A673 (cell line): ENCODE measurements at regions not wholly inside any gene's neighbourhood (a gene's known extent, or its start where the extent isn't known, plus 50 kb on each side); places are given as distances from the start of the nearest gene placed in this dataset.

Experiments used
- BruUV-seq: library from RNA; stranded (reverse); fragments of 400-500 nt; replicated peaks from 2 replicates; lab custom pipeline; 2021; lab: Mats Ljungman, UMichigan
- CTCF ChIA-PET: fragments of 300-600 bp; sonication (Branson Sonifier 250); formaldehyde crosslinking; loops from one replicate; lab custom pipeline; 2022; ENCODE audit warnings: antibody characterized with exemption; lab: Charles Lee
- POLR2A ChIA-PET: fragments of 300-600 bp; sonication (Branson Sonifier 250); formaldehyde crosslinking; loops from one replicate; lab custom pipeline; 2022; ENCODE audit warnings: antibody characterized with exemption; ENCODE audit not compliant: low non-redundant PET; lab: Charles Lee
- DNase-seq: peaks from one replicate; pipeline ENCODE4 v3.0.0-alpha.2; 2015; ENCODE audit warnings: low spot score
- H3K27ac ChIP-seq: fragments of 200-600 bp; sonication (generic); 2 replicates; pipeline ENCODE4 v1.5.1; 2016; ENCODE audit warnings: mixed run types, low read depth, mild to moderate bottlenecking, mixed read lengths, antibody characterized with exemption, low read length; ENCODE audit not compliant: poor library complexity, severe bottlenecking
- H3K27me3 ChIP-seq: fragments of 200-600 bp; sonication (generic); replicated peaks from 2 replicates; pipeline ENCODE4 v1.6.1; 2017; ENCODE audit warnings: mixed run types, low read depth, mild to moderate bottlenecking, mixed read lengths, antibody characterized with exemption, low read length; ENCODE audit not compliant: insufficient read depth, poor library complexity
- H3K36me3 ChIP-seq: fragments of 200-600 bp; sonication (generic); 2 replicates; pipeline ENCODE4 v1.6.1; 2016; ENCODE audit warnings: mixed run types, mild to moderate bottlenecking, mixed read lengths, antibody characterized with exemption, low read length; ENCODE audit not compliant: insufficient read depth, poor library complexity, severe bottlenecking
- H3K4me1 ChIP-seq: fragments of 200-600 bp; sonication (generic); 2 replicates; pipeline ENCODE4 v1.6.1; 2017; ENCODE audit warnings: mixed run types, mild to moderate bottlenecking, mixed read lengths, antibody characterized with exemption, low read length; ENCODE audit not compliant: insufficient read depth, poor library complexity, severe bottlenecking
- H3K4me3 ChIP-seq: fragments of 200-600 bp; sonication (generic); 2 replicates; pipeline ENCODE4 v1.5.1; 2016; ENCODE audit warnings: low read depth, mixed run types, mild to moderate bottlenecking, mixed read lengths, low read length; ENCODE audit not compliant: poor library complexity, severe bottlenecking
- H3K9me3 ChIP-seq: fragments of 200-600 bp; sonication (generic); 2 replicates; pipeline ENCODE4 v1.6.1; 2016; ENCODE audit warnings: mixed run types, low read depth, mild to moderate bottlenecking, mixed read lengths, antibody characterized with exemption, low read length; ENCODE audit not compliant: poor library complexity, severe bottlenecking
- CTCF ChIP-seq: fragments of 300-800, 200-600 bp; sonication (generic); conservative IDR thresholded peaks from 2 replicates; pipeline ENCODE4 v1.5.1; 2017; ENCODE audit warnings: low read depth, mild to moderate bottlenecking, antibody characterized with exemption, low read length, moderate library complexity, mixed read lengths
- EZH2 ChIP-seq: fragments of 200-600 bp; sonication (generic); IDR thresholded peaks from 2 replicates; pipeline ENCODE4 v1.6.1; 2017; ENCODE audit warnings: borderline replicate concordance, low read depth, mild to moderate bottlenecking, mixed read lengths, antibody characterized with exemption, low read length; ENCODE audit not compliant: poor library complexity, severe bottlenecking
- intact Hi-C: fragments of 100-400 bp; cut with micrococcal nuclease; formaldehyde crosslinking; loops from one replicate; pipeline ENCODE4 v1.10.0; 2022; ENCODE audit not compliant: unreplicated experiment

- BruUV-seq = no TSS peak
- H3K27ac ChIP-seq = no peak overlapping the region
- DNase-seq = no peak
- no peaks in the 10 kb centered on the region for H3K9me3 ChIP-seq
- H3K4me1 ChIP-seq = no peaks in the 10 kb centered on the region
- ChIA-PET CTCF (interaction anchor here (0.6 kb wide), 1 partner anchor 1098 kb away, joined by 3 read pairs; no protein-coding TSS in a partner anchor), POLR2A (no interaction called here)
- no peak for TF ChIP-seq EZH2
- TF ChIP-seq CTCF = no peak
- H3K36me3 ChIP-seq = no peaks in the 10 kb centered on the region
- intact Hi-C loops = no loop called here
- no peak overlapping the region for H3K4me3 ChIP-seq
- H3K27me3 ChIP-seq = no peaks in the 10 kb centered on the region
Measured at GRCh38 chr11:119529936-119530335, 107.0 kb upstream of the THY1 start.

GRCh38 chr11:119529063-119529845, 106.3 kb upstream of the THY1 start:
- intact Hi-C loops = no loop called here
- TF ChIP-seq CTCF = no peak
- TF ChIP-seq EZH2 = no peak
- ChIA-PET CTCF (interaction anchor here (0.6 kb wide), 1 partner anchor 1098 kb away, joined by 3 read pairs; no protein-coding TSS in a partner anchor), POLR2A (no interaction called here)
- BruUV-seq = no TSS peak
- Histone ChIP-seq H3K4me3 (no peak overlapping the region), H3K27me3 (no peaks in the 10 kb centered on the region), H3K9me3 (no peaks in the 10 kb centered on the region), H3K27ac (no peak overlapping the region), H3K4me1 (peaks cover 1% of the 10 kb centered on the region), H3K36me3 (no peaks in the 10 kb centered on the region)
- no peak for DNase-seq

GRCh38 chr11:119525867-119526196, 102.9 kb upstream of the THY1 start:
- TF ChIP-seq CTCF (no peak), EZH2 (no peak)
- Histone ChIP-seq H3K36me3 (no peaks in the 10 kb centered on the region), H3K4me3 (no peak overlapping the region), H3K9me3 (no peaks in the 10 kb centered on the region), H3K27ac (no peak overlapping the region), H3K27me3 (no peaks in the 10 kb centered on the region), H3K4me1 (peaks cover 12% of the 10 kb centered on the region)
- no peak for DNase-seq
- CTCF ChIA-PET = no interaction called here
- BruUV-seq = no TSS peak
- POLR2A ChIA-PET = no interaction called here
- intact Hi-C loops = no loop called here
